Mammary epithelial cell (primary cell): ENCODE measurements at regions not wholly inside any gene's neighbourhood (a gene's known extent, or its start where the extent isn't known, plus 50 kb on each side); places are given as distances from the start of the nearest gene placed in this dataset.

Source experiments
- EZH2 ChIP-seq: IDR thresholded peaks from 2 replicates; pipeline ENCODE4 v1.6.1; 2012; ENCODE audit warnings: low read length, inconsistent platforms, borderline replicate concordance
- TF ChIP-seq, protein P1 (sequence below), 2 donors: IDR thresholded peaks in 1 of 2; conservative IDR thresholded peaks in 1 of 2; 2 replicates each; pipeline ENCODE4 v1.5.1; 2011 to 2012; ENCODE audit warnings: inconsistent platforms in 2 of 2, low read length in 2 of 2, mild to moderate bottlenecking in 2 of 2, control low read depth in 1 of 2, low read depth in 1 of 2; ENCODE audit not compliant: insufficient read depth in 1 of 2; ENCODE audit errors: extremely low read depth in 1 of 2

DNA sequence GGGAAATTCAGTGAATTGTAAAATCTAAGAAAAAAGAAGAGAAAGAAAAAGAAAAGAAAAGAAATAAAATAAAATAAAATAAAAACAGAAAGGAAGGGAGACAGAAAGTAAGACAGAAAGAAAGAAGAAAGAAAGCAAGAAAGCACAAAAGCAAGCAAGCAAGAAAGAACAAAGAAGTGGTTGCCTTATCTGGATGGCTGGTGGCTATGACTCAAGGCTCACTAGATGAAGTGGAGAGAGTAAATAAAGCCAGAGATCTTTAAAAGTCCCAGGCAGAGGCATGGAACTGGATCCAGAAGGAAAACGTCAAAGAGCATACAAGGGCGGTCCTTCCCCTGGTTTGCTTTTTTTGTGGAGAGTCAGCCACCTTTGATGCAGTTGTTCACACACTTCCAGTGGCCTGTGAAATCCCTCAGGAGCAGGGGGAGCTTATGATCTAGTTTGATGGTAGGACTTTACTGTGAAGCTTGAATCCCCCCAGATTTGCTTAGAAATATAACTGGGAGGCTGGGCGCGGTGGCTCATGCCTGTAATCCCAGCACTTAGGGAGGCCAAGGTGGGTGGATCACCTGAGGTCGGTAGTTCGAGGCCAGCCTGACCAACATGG lies 176.7 kb upstream of the HMHB1 start:
- TF ChIP-seq, protein P1, sequence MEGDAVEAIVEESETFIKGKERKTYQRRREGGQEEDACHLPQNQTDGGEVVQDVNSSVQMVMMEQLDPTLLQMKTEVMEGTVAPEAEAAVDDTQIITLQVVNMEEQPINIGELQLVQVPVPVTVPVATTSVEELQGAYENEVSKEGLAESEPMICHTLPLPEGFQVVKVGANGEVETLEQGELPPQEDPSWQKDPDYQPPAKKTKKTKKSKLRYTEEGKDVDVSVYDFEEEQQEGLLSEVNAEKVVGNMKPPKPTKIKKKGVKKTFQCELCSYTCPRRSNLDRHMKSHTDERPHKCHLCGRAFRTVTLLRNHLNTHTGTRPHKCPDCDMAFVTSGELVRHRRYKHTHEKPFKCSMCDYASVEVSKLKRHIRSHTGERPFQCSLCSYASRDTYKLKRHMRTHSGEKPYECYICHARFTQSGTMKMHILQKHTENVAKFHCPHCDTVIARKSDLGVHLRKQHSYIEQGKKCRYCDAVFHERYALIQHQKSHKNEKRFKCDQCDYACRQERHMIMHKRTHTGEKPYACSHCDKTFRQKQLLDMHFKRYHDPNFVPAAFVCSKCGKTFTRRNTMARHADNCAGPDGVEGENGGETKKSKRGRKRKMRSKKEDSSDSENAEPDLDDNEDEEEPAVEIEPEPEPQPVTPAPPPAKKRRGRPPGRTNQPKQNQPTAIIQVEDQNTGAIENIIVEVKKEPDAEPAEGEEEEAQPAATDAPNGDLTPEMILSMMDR (conservative IDR thresholded peaks at IDR 0.05 in 1 of 2, IDR thresholded peaks at IDR 0.05 in 1 of 2; ENCODE audit: extremely low read depth in 1 of 2, insufficient read depth in 1 of 2, low read depth in 1 of 2, low read length in 2 of 2) = no peak
- TF ChIP-seq EZH2 = no peak
